ENCODE measurements at regions not wholly inside any gene's neighbourhood (a gene's known extent, or its start where the extent isn't known, plus 50 kb on each side); places are given as distances from the start of the nearest gene placed in this dataset.

DNA sequence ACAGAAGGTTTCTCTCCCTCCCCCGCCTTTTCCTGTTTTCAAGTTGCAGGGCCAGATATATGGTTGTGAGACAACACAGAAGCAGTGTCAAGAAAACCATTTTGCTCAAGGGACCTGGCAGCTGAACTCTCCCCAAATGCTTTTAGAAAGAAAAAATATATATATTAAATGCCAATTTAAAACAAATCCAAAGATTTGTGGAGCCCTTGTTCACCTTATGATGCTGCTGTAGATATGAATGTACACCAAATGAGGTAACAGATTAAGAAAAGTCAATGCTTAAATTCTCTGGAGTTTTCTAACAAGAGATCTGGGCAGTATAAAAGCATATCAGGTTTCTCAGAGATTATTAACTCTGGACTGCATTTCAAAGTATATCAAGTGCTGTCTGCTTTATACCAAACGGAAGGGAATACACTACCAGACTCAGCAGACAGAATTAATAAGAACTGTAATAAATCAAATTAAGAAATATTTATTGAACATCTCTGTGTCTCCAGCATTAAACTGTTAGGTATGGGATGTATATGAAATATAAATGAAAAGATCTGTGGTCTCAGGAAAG lies 357.5 kb downstream of the HDGFL1 start:
- DNase-seq (ENCODE audit: extremely low spot score): no peak
- Histone ChIP-seq H3K4me3 (no peak overlapping the region), H3K27ac (replicated peaks in 1 of 4) (no peak overlapping the region), H3K36me3 (no peaks in the 10 kb centered on the region), H3K9me3 (no peaks in the 10 kb centered on the region), H3K27me3 (no peaks in the 10 kb centered on the region), H3K4me1 (peaks cover 5 to 28% (median 10%) of the 10 kb centered on the region in 4 donors)
- no peak for TF ChIP-seq CTCF (IDR thresholded peaks at IDR 0.05)
- no peak for TF ChIP-seq POLR2AphosphoS5 (IDR thresholded peaks at IDR 0.05)
- TF ChIP-seq POLR2A (IDR thresholded peaks at IDR 0.05; ENCODE audit: low read depth): no peak
- no peak for TF ChIP-seq EP300 (IDR thresholded peaks at IDR 0.05)
- intact Hi-C loops (cut with DNase I): no loop called here
- WGBS: 92% methylated on average over 2 of the region's 2 CpGs

- intact Hi-C loops (cut with DNase I): no loop called here
Observed at GRCh38 chr6:22928775-22929174, 359.4 kb downstream of the HDGFL1 start.

DNA sequence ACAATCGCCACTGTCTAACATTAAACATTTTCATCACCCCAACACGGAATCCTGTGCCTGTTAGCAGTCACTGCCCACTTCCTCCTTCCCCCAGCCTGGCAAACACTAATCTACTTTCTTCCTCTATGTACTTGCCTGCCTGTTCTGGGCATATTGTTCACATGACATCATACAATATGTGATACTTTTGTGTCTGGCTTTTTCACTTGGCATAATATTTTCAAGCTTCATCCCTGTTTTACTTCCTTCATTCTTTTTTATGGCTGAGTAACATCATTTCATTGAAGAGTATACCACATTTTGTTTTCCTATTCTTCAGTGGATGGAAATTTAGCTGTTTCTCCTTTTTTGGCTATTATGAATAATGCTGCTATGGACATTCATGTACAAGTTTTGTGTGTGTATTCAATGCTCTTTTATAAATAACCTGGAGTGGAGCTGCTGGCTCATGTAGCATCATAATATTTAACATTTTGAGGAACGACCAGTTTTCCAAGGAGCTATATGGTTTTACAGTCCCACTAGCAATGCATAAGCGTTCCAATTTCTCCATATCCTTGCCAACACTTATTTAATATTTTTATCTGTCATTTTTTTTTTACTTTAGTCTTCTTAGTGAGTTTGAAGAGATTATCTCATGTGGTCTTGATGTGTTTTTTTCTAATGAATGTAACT lies 360.1 kb downstream of the HDGFL1 start:
- intact Hi-C loops (cut with DNase I): no loop called here

More at GRCh38 chr6:22928775-22929174, 359.4 kb downstream of the HDGFL1 start:
- no peak for TF ChIP-seq EP300 (IDR thresholded peaks at IDR 0.05)
- TF ChIP-seq POLR2A (IDR thresholded peaks at IDR 0.05; ENCODE audit: low read depth): no peak
- no peak for TF ChIP-seq CTCF (IDR thresholded peaks at IDR 0.05)
- no peak for TF ChIP-seq POLR2AphosphoS5 (IDR thresholded peaks at IDR 0.05)
- 41% methylated on average over 1 of the region's 2 CpGs for WGBS
- H3K9me3 ChIP-seq: no peaks in the 10 kb centered on the region
- H3K27me3 ChIP-seq: no peaks in the 10 kb centered on the region
- no peaks in the 10 kb centered on the region for H3K36me3 ChIP-seq
- H3K27ac ChIP-seq (replicated peaks in 1 of 4): no peak overlapping the region
- DNase-seq (ENCODE audit: extremely low spot score): no peak
- H3K4me3 ChIP-seq: no peak overlapping the region
- peaks cover 5 to 28% (median 10%) of the 10 kb centered on the region in 4 donors for H3K4me1 ChIP-seq

DNA sequence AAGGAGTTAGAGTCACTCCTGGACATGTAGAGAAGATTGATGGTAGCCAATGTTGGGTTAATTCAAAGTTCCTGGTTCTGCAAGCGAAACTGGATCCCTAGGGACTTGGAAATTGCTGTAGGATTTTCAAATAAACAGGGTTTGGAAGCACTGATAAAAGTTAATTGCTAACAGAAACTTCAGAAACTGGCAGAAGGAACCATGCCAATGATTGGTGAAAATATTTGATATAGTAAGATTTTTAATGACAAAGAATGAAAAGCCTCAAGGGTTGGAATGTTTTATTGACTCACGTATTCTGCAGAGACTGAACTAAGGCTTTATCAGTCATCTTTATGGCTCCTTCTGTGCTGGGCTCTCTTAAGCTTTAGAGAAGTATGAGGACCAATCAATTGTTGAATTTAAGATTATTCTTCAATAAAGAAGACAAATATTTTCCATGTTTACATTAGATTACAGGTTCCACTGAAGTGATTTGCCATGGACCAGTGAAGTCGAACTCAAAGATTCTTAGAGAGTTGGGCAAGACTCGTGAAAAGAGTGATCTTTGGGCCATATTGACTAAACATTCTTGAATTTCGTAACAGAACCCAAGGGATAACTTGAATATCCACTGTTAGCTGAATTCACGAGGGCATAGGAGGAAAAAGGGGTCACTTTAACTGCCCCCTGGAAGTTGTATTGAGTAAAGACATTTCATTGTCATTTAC lies 371.4 kb downstream of the HDGFL1 start:
- 86% methylated on average over 6 of the region's 6 CpGs for WGBS
- Histone ChIP-seq H3K4me1 (no peaks in the 10 kb centered on the region), H3K27me3 (no peaks in the 10 kb centered on the region), H3K27ac (replicated peaks in 1 of 4) (no peak overlapping the region), H3K9me3 (no peaks in the 10 kb centered on the region), H3K4me3 (no peak overlapping the region), H3K36me3 (no peaks in the 10 kb centered on the region)
- intact Hi-C loops (cut with DNase I): no loop called here
- DNase-seq (ENCODE audit: extremely low spot score): no peak
- TF ChIP-seq POLR2AphosphoS5 (IDR thresholded peaks at IDR 0.05) (no peak), EP300 (IDR thresholded peaks at IDR 0.05) (no peak), CTCF (IDR thresholded peaks at IDR 0.05) (no peak), POLR2A (IDR thresholded peaks at IDR 0.05; ENCODE audit: low read depth) (no peak)

More for the DNA sequence above, 360.1 kb downstream of the HDGFL1 start:
- Histone ChIP-seq H3K4me3 (no peak overlapping the region), H3K27me3 (no peaks in the 10 kb centered on the region), H3K36me3 (no peaks in the 10 kb centered on the region), H3K4me1 (peaks cover 5 to 28% (median 10%) of the 10 kb centered on the region in 4 donors), H3K27ac (replicated peaks in 1 of 4) (no peak overlapping the region), H3K9me3 (no peaks in the 10 kb centered on the region)
- 66% methylated on average over 4 of the region's 4 CpGs for WGBS
- TF ChIP-seq POLR2A (IDR thresholded peaks at IDR 0.05; ENCODE audit: low read depth) (no peak), POLR2AphosphoS5 (IDR thresholded peaks at IDR 0.05) (no peak), EP300 (IDR thresholded peaks at IDR 0.05) (no peak), CTCF (IDR thresholded peaks at IDR 0.05) (no peak)
- DNase-seq (ENCODE audit: extremely low spot score): no peak

Data from esophagus muscularis mucosa (tissue), 4 donors.